HG02840 (cell line): ENCODE measurements at regions not wholly inside any gene's neighbourhood (a gene's known extent, or its start where the extent isn't known, plus 50 kb on each side); places are given as distances from the start of the nearest gene placed in this dataset.
"Not testable (repeated sequence)": the region's sequence is repeated elsewhere in the genome, so short reads cannot be mapped to it uniquely, and the experiment has no call there.

Experiments used
- ATAC-seq: cut with Tn5 transposase; IDR thresholded peaks from one replicate; pipeline ENCODE4 v1.9.1; 2021; ENCODE audit warnings: mild to moderate bottlenecking, moderate library complexity, moderate number of reproducible peaks; ENCODE audit not compliant: unreplicated experiment, low FRiP score

GRCh38 chr21:21973806-21974205 is 975.6 kb downstream of the NCAM2 start:
- ATAC-seq: no peak

GRCh38 chr21:21996891-21997290 is 998.7 kb downstream of the NCAM2 start:
- no peak for ATAC-seq

GRCh38 chr21:21997390-21998333 is 999.5 kb downstream of the NCAM2 start:
- no peak for ATAC-seq

GRCh38 chr21:22019766-22020165 is 1021.6 kb downstream of the NCAM2 start:
- no peak for ATAC-seq

- no peak for ATAC-seq
Measured at GRCh38 chr21:22020221-22020620, 1022.0 kb downstream of the NCAM2 start.

- not testable (repeated sequence) for ATAC-seq
Measured at GRCh38 chr21:22023896-22024295, 1025.7 kb downstream of the NCAM2 start.

- no peak for ATAC-seq
Measured at GRCh38 chr21:22044431-22044830, 1046.2 kb downstream of the NCAM2 start.

GRCh38 chr21:22046576-22046975 is 1048.4 kb downstream of the NCAM2 start:
- ATAC-seq: no peak

GRCh38 chr21:22056904-22057303 is 1058.7 kb downstream of the NCAM2 start:
- no peak for ATAC-seq

- no peak for ATAC-seq
Measured at GRCh38 chr21:22062472-22063139, 1064.4 kb downstream of the NCAM2 start.

- no peak for ATAC-seq
Measured at GRCh38 chr21:22063140-22063539, 1064.9 kb downstream of the NCAM2 start.

GRCh38 chr21:22076471-22076870 is 1078.3 kb downstream of the NCAM2 start:
- no peak for ATAC-seq

GRCh38 chr21:22083899-22084298 is 1085.7 kb downstream of the NCAM2 start:
- no peak for ATAC-seq

GRCh38 chr21:22096314-22096713 is 1098.1 kb downstream of the NCAM2 start:
- no peak for ATAC-seq

GRCh38 chr21:22106720-22107410 is 1108.7 kb downstream of the NCAM2 start:
- no peak for ATAC-seq

GRCh38 chr21:22115746-22116145 is 1117.5 kb downstream of the NCAM2 start:
- no peak for ATAC-seq

- ATAC-seq: no peak
Measured at GRCh38 chr21:22120616-22121266, 1122.5 kb downstream of the NCAM2 start.

GRCh38 chr21:22125581-22125980 is 1127.4 kb downstream of the NCAM2 start:
- no peak for ATAC-seq

GRCh38 chr21:22128671-22129070 is 1130.5 kb downstream of the NCAM2 start:
- no peak for ATAC-seq

GRCh38 chr21:22132358-22133071 is 1134.3 kb downstream of the NCAM2 start:
- no peak for ATAC-seq
